NCI-H146 (cell line): ENCODE measurements at regions not wholly inside any gene's neighbourhood (a gene's known extent, or its start where the extent isn't known, plus 50 kb on each side); places are given as distances from the start of the nearest gene placed in this dataset.
"Not testable (repeated sequence)": the region's sequence is repeated elsewhere in the genome, so short reads cannot be mapped to it uniquely, and the experiment has no call there.

Source experiments
- DNase-seq: peaks from one replicate; lab custom pipeline; 2025; lab: John Stamatoyannopoulos, UW

GRCh38 chr4:13762130-13762529 is 134.6 kb upstream of the BOD1L1 start:
- no peak for DNase-seq

DNA sequence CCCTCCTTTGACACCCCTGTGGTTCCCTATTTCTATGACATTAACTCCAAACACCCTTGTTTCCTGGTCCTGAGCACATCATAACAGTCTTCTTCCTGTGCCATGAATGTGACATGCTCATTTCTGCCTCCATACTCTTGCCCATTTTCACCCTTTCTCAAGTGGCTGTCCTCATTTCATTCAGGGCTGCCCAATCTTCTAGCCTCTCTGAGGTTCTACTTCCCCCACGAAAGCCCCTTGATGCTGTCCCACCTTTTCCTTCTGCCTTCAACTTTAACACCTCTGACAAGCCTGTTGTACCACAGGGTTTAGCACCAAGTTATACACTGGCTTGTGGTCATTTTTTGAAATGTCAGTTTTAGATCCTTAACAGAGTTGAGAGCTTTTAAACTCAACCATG is 136.2 kb upstream of the BOD1L1 start:
- DNase-seq, result no peak

- DNase-seq, result no peak
Observed at GRCh38 chr4:13765539-13765938, 138.0 kb upstream of the BOD1L1 start.

DNA sequence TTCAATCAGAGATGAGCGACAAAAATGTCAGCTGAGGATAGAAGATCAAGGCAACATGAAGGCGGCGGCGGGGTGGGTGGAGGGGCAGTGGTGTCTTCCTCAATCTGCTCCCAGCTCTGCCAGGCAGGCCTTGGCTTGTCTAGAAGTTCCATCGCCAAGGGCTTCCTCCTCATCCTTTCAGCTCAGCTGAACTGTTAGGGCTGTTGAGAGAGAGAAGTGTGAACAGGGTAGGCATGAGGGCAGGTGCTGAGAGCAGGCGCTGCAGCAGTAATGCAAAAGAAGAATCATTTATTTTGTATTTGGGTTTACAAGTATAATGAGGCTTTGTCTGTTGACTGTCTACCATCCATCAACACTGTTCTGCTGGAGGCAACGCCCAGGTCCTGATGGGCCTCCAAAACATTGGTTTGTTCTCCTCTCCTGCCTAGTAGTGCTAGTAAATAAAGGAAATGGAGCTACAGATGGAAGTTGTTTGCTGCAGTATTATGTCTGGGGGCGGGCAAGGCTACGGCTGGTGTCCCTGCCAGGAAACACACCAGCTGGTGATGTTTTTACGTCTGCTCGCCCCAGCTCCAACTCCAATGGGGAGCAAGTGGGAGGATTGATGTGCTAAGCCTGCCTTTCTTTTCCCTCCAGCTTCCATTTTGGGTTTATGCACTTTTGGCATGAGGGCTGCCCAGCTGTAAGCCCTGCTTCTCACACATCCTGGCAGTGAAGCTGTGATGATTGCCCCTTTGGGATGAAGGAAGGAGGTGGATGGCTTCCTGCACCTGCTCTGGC is 139.4 kb upstream of the BOD1L1 start:
- no peak for DNase-seq

- no peak for DNase-seq
Observed at GRCh38 chr4:13777341-13777740, 149.8 kb upstream of the BOD1L1 start.

DNA sequence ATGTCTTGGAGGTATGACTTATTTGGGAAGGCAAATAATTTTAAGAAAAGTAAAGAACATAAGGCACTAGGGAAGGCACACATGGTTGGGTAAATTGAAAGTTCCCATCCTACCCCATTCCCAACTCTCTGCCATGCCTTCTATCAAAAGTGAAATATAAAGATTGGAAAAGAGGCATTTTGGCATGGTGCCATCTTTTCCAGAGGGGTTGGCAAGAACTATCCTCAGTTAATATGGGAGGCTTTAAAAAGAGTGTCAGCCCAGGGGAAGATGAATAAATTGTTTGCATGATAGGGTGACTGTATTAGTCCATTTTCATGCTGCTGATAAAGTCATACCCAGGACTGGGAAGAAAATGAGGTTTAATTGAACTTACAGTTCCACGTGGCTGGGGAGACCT is 150.8 kb upstream of the BOD1L1 start:
- DNase-seq, result no peak

DNA sequence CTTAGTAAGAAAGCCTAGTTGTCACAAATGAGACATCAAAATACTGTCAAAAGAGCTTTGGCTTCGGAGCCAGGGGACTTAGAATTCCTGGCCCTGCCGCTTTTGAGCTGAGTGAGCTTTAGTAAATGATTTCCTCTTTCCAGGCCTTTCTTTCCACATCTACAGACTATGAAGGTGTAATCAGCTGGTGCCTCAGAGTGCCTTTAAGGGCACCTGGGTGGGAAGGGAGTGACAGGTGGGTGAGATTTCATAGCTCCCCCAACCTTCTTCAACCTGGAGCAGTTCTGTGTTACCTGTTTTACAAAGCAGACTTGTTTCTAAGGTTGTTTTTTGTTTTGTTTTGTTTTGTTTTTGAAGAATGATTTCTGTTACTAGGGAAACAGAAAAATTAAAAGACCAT is 154.7 kb upstream of the BOD1L1 start:
- no peak for DNase-seq

- DNase-seq, result no peak
Observed at GRCh38 chr4:13783800-13784411, 156.4 kb upstream of the BOD1L1 start.

DNA sequence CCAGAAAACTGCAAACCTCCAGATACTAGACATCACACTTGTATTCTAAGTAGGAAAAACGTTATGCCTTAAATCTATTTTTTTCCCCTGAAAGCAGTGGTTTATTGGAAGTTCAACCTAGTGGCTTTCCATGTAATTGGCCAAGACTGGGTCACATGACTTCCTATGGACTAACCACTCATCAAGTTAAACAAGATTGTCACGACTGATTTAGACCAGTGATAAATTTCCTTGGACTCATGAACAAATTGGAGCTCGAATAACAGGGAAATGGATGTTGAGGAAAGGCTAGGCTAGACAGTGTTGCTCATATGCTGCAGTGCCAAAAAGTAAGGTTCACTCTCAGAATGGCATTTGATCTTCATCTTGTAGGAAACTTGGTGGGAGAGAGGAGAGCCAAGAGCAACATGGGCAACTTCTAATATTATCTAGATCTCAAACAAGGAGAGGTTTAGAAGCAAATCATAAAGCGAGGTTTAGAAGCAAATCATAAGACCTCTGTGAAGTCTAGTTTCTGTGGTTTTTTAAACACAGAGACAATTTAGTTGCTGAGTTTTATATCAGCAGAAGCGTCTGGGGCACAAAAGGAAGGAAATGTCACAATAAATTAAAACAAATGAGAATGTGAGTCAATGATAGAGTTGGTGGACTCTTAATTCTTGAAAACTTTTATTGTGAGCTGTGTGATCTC is 165.6 kb upstream of the BOD1L1 start:
- no peak for DNase-seq

- DNase-seq, result no peak
Observed at GRCh38 chr4:13794819-13795565, 167.5 kb upstream of the BOD1L1 start.

- no peak for DNase-seq
Observed at GRCh38 chr4:13797061-13797460, 169.5 kb upstream of the BOD1L1 start.

GRCh38 chr4:13815231-13815630 is 187.7 kb upstream of the BOD1L1 start:
- no peak for DNase-seq

- no peak for DNase-seq
Observed at GRCh38 chr4:13816472-13816871, 188.9 kb upstream of the BOD1L1 start.

- no peak for DNase-seq
Observed at GRCh38 chr4:13821522-13821921, 194.0 kb upstream of the BOD1L1 start.

DNA sequence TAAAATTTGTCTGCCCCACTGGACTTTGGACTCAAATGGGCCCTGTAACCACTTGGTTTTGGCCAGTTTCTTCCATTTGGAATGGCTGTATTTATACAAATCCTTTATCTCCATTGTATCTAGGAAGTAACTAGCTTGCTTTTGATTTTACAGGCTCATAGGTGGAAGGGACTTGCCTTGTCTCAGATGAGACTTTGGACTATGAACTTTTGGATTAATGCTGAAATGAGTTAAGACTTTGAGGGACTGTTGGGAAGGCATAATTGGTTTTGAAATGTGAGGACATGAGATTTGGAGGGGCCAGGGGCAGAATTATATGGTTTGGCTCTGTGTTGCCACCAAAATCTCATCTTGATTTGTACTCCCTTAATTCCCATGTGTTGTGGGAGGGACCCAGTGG is 198.3 kb upstream of the BOD1L1 start:
- DNase-seq, result not testable (repeated sequence)

GRCh38 chr4:13829457-13829856 is 201.9 kb upstream of the BOD1L1 start:
- DNase-seq, result no peak

DNA sequence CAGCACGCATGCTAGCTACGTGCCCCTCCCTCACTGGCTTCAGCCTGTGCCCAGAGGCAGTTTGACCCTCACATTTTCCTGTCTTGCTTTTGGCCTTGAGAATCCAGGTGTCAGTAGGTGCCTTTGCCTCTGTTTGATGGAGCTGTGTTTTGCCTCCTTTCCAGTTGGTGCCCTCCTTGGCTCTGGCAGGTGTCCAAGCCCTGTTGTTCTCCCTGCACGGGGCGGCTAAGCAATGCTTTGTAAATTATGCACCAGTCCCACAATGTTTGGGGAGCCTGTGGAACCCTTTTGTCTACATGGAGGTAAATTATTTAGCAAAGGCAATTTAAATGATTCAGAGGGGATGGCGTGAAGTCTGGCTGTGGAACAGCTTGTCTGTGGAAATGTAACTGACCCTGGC is 202.9 kb upstream of the BOD1L1 start:
- peak; percentile 17 for DNase-seq

DNA sequence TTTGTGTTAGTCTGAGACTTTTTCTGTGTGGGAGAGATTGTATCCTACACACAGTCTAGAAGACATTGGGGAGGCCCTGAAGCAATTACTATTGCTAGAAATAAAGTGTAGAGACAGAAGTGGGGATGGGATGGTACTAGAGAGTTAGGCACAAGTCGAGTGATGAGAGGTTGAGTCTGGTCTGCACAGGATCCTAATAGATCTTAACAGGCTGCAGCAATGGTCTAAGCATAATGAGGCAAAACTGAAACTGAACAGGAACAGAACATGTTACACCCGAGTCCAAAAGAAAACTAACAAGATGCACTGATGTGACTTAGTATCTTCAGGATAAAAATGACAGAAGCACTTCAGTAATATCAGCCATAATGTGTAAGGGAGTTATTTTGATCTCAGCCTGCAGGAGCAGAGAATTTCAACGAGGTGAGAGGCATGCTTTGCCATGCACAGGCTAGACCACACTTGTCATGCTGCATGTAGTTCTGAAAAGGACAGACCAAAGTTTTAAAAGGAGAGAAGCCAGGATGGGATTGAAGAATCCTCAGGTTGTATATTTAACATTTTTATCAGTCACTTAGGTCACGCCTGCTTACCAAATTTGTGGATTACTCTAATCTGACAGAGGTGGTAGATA is 205.8 kb upstream of the BOD1L1 start:
- DNase-seq, result no peak

- DNase-seq, result no peak
Observed at GRCh38 chr4:13836946-13837912, 209.7 kb upstream of the BOD1L1 start.

- no peak for DNase-seq
Observed at GRCh38 chr4:13840502-13841190, 213.1 kb upstream of the BOD1L1 start.
